ENCODE measurements at regions not wholly inside any gene's neighbourhood (a gene's known extent, or its start where the extent isn't known, plus 50 kb on each side); places are given as distances from the start of the nearest gene placed in this dataset.

GRCh38 chr5:38680094-38680825, 123.8 kb upstream of the LIFR start:
- TF ChIP-seq ZNF670 (tag by site-specific recombination; IDR thresholded peaks at IDR 0.05; ENCODE audit: low read depth) = no peak
- TF ChIP-seq WT1 (tag by site-specific recombination; IDR thresholded peaks at IDR 0.05) = no peak
- TF ChIP-seq, protein P1, sequence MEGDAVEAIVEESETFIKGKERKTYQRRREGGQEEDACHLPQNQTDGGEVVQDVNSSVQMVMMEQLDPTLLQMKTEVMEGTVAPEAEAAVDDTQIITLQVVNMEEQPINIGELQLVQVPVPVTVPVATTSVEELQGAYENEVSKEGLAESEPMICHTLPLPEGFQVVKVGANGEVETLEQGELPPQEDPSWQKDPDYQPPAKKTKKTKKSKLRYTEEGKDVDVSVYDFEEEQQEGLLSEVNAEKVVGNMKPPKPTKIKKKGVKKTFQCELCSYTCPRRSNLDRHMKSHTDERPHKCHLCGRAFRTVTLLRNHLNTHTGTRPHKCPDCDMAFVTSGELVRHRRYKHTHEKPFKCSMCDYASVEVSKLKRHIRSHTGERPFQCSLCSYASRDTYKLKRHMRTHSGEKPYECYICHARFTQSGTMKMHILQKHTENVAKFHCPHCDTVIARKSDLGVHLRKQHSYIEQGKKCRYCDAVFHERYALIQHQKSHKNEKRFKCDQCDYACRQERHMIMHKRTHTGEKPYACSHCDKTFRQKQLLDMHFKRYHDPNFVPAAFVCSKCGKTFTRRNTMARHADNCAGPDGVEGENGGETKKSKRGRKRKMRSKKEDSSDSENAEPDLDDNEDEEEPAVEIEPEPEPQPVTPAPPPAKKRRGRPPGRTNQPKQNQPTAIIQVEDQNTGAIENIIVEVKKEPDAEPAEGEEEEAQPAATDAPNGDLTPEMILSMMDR (tag by site-specific recombination; IDR thresholded peaks at IDR 0.05) = no peak
- no peak for TF ChIP-seq ZNF274 (IDR thresholded peaks at IDR 0.05; ENCODE audit: low read length)
- TF ChIP-seq ZNF274 (tag by site-specific recombination; IDR thresholded peaks at IDR 0.05; ENCODE audit: borderline replicate concordance) = no peak
- no peak for TF ChIP-seq MYNN (tag by site-specific recombination; IDR thresholded peaks at IDR 0.05; ENCODE audit: borderline replicate concordance)
- TF ChIP-seq ZBTB7A (tag by site-specific recombination; IDR thresholded peaks at IDR 0.05; ENCODE audit: low read depth) = no peak
- TF ChIP-seq ZNF2 (tag by site-specific recombination; IDR thresholded peaks at IDR 0.05) = no peak
